ENCODE measurements at regions not wholly inside any gene's neighbourhood (a gene's known extent, or its start where the extent isn't known, plus 50 kb on each side); places are given as distances from the start of the nearest gene placed in this dataset.
"Not testable (repeated sequence)": the region's sequence is repeated elsewhere in the genome, so short reads cannot be mapped to it uniquely, and the experiment has no call there.

- ATAC-seq (replicated peaks in 1 of 2) = peak; percentile 88 to 89
Observed at GRCh38 chr1:143831479-143832378, 140.1 kb downstream of the FAM72C start.

GRCh38 chr1:143826162-143826561 lies 145.6 kb downstream of the FAM72C start:
- H3K9me3 Mint-ChIP-seq; DNase-seq; H3K27me3 Mint-ChIP-seq (ENCODE audit: low read depth); H3K4me3 Mint-ChIP-seq; ATAC-seq (replicated peaks in 1 of 2); H3K27ac Mint-ChIP-seq; H3K36me3 Mint-ChIP-seq (ENCODE audit: insufficient read depth in 2 of 2); H3K4me1 Mint-ChIP-seq (ENCODE audit: low read depth): not testable (repeated sequence)

More at GRCh38 chr1:143831479-143832378, 140.1 kb downstream of the FAM72C start:
- peak in 1 of 2 donors; percentile 7 for DNase-seq
- H3K9me3 Mint-ChIP-seq; H3K4me3 Mint-ChIP-seq; H3K36me3 Mint-ChIP-seq (ENCODE audit: insufficient read depth in 2 of 2); H3K4me1 Mint-ChIP-seq (ENCODE audit: low read depth); H3K27ac Mint-ChIP-seq; H3K27me3 Mint-ChIP-seq (ENCODE audit: low read depth): not testable (repeated sequence)

GRCh38 chr1:143824266-143824665 lies 147.5 kb downstream of the FAM72C start:
- not testable (repeated sequence) for H3K4me1 Mint-ChIP-seq (ENCODE audit: low read depth); H3K9me3 Mint-ChIP-seq; ATAC-seq (replicated peaks in 1 of 2); H3K4me3 Mint-ChIP-seq; DNase-seq; H3K27me3 Mint-ChIP-seq (ENCODE audit: low read depth); H3K36me3 Mint-ChIP-seq (ENCODE audit: insufficient read depth in 2 of 2); H3K27ac Mint-ChIP-seq

GRCh38 chr1:143820058-143820457 lies 151.7 kb downstream of the FAM72C start:
- not testable (repeated sequence) for H3K36me3 Mint-ChIP-seq (ENCODE audit: insufficient read depth in 2 of 2); H3K27me3 Mint-ChIP-seq (ENCODE audit: low read depth); H3K4me3 Mint-ChIP-seq; H3K4me1 Mint-ChIP-seq (ENCODE audit: low read depth); H3K9me3 Mint-ChIP-seq; H3K27ac Mint-ChIP-seq; DNase-seq; ATAC-seq (replicated peaks in 1 of 2)

GRCh38 chr1:143816369-143816768 lies 155.4 kb downstream of the FAM72C start:
- ATAC-seq (replicated peaks in 1 of 2); DNase-seq; H3K27ac Mint-ChIP-seq; H3K27me3 Mint-ChIP-seq (ENCODE audit: low read depth); H3K9me3 Mint-ChIP-seq; H3K36me3 Mint-ChIP-seq (ENCODE audit: insufficient read depth in 2 of 2); H3K4me3 Mint-ChIP-seq; H3K4me1 Mint-ChIP-seq (ENCODE audit: low read depth): not testable (repeated sequence)

- not testable (repeated sequence) for H3K27me3 Mint-ChIP-seq (ENCODE audit: low read depth); H3K4me1 Mint-ChIP-seq (ENCODE audit: low read depth); H3K9me3 Mint-ChIP-seq; H3K36me3 Mint-ChIP-seq (ENCODE audit: insufficient read depth in 2 of 2); ATAC-seq (replicated peaks in 1 of 2); H3K27ac Mint-ChIP-seq; H3K4me3 Mint-ChIP-seq; DNase-seq
Observed at GRCh38 chr1:143805374-143805773, 166.4 kb downstream of the FAM72C start.

GRCh38 chr1:143804707-143805356 lies 167.0 kb downstream of the FAM72C start:
- not testable (repeated sequence) for H3K36me3 Mint-ChIP-seq (ENCODE audit: insufficient read depth in 2 of 2); H3K9me3 Mint-ChIP-seq; H3K4me1 Mint-ChIP-seq (ENCODE audit: low read depth); H3K27me3 Mint-ChIP-seq (ENCODE audit: low read depth); H3K27ac Mint-ChIP-seq; DNase-seq
- peak in 1 of 2 donors; percentile 14 for ATAC-seq (replicated peaks in 1 of 2)
- peak overlapping the region in 1 of 2 donors; percentile 50 for H3K4me3 Mint-ChIP-seq

- Mint-ChIP-seq H3K4me3 (peak overlapping the region in 1 of 2 donors; percentile 74), H3K27ac (peak overlapping the region; percentile 99)
- ATAC-seq (replicated peaks in 1 of 2) (peak in 1 of 2 donors; percentile 68), DNase-seq (peak in 1 of 2 donors; percentile 64)
- not testable (repeated sequence) for H3K4me1 Mint-ChIP-seq (ENCODE audit: low read depth); H3K36me3 Mint-ChIP-seq (ENCODE audit: insufficient read depth in 2 of 2); H3K9me3 Mint-ChIP-seq; H3K27me3 Mint-ChIP-seq (ENCODE audit: low read depth)
Observed at GRCh38 chr1:143803927-143804411, 167.8 kb downstream of the FAM72C start.

- not testable (repeated sequence) for H3K9me3 Mint-ChIP-seq; H3K4me3 Mint-ChIP-seq; H3K36me3 Mint-ChIP-seq (ENCODE audit: insufficient read depth in 2 of 2); H3K27ac Mint-ChIP-seq; H3K27me3 Mint-ChIP-seq (ENCODE audit: low read depth); H3K4me1 Mint-ChIP-seq (ENCODE audit: low read depth); DNase-seq
- ATAC-seq (replicated peaks in 1 of 2) = peak in 1 of 2 donors; percentile 36
Observed at GRCh38 chr1:143803095-143803494, 168.7 kb downstream of the FAM72C start.

GRCh38 chr1:143799568-143800187 lies 172.1 kb downstream of the FAM72C start:
- H3K4me1 Mint-ChIP-seq (ENCODE audit: low read depth); DNase-seq; H3K27me3 Mint-ChIP-seq (ENCODE audit: low read depth); H3K9me3 Mint-ChIP-seq; H3K4me3 Mint-ChIP-seq; H3K27ac Mint-ChIP-seq; H3K36me3 Mint-ChIP-seq (ENCODE audit: insufficient read depth in 2 of 2): not testable (repeated sequence)
- peak; percentile 72 to 87 for ATAC-seq (replicated peaks in 1 of 2)

- not testable (repeated sequence) for H3K4me3 Mint-ChIP-seq; H3K4me1 Mint-ChIP-seq (ENCODE audit: low read depth); DNase-seq; H3K9me3 Mint-ChIP-seq; H3K27ac Mint-ChIP-seq; H3K36me3 Mint-ChIP-seq (ENCODE audit: insufficient read depth in 2 of 2); H3K27me3 Mint-ChIP-seq (ENCODE audit: low read depth); ATAC-seq (replicated peaks in 1 of 2)
Observed at GRCh38 chr1:143796369-143796768, 175.4 kb downstream of the FAM72C start.

- H3K27ac Mint-ChIP-seq; H3K9me3 Mint-ChIP-seq; H3K36me3 Mint-ChIP-seq (ENCODE audit: insufficient read depth in 2 of 2): not testable (repeated sequence)
Observed at GRCh38 chr1:143792047-143792937, 179.5 kb downstream of the FAM72C start.

More at GRCh38 chr1:143792047-143792937, 179.5 kb downstream of the FAM72C start:
- DNase-seq; H3K4me3 Mint-ChIP-seq; H3K27me3 Mint-ChIP-seq (ENCODE audit: low read depth); H3K4me1 Mint-ChIP-seq (ENCODE audit: low read depth): not testable (repeated sequence)
- peak; percentile 67 to 82 for ATAC-seq (replicated peaks in 1 of 2)

Data from activated T-cell treated with anti-CD3 and anti-CD28 coated beads, Interleukin-2, amount 50 U/mL, for 72 hours (primary cell).